A673 (cell line): ENCODE measurements at regions not wholly inside any gene's neighbourhood (a gene's known extent, or its start where the extent isn't known, plus 50 kb on each side); places are given as distances from the start of the nearest gene placed in this dataset.

Experiments
- BruUV-seq: library from RNA; stranded (reverse); fragments of 400-500 nt; replicated peaks from 2 replicates; lab custom pipeline; 2021; lab: Mats Ljungman, UMichigan
- CTCF ChIA-PET: fragments of 300-600 bp; sonication (Branson Sonifier 250); formaldehyde crosslinking; loops from one replicate; lab custom pipeline; 2022; ENCODE audit warnings: antibody characterized with exemption; lab: Charles Lee
- POLR2A ChIA-PET: fragments of 300-600 bp; sonication (Branson Sonifier 250); formaldehyde crosslinking; loops from one replicate; lab custom pipeline; 2022; ENCODE audit warnings: antibody characterized with exemption; ENCODE audit not compliant: low non-redundant PET; lab: Charles Lee
- DNase-seq: peaks from one replicate; pipeline ENCODE4 v3.0.0-alpha.2; 2015; ENCODE audit warnings: low spot score
- H3K27ac ChIP-seq: fragments of 200-600 bp; sonication (generic); 2 replicates; pipeline ENCODE4 v1.5.1; 2016; ENCODE audit warnings: mixed run types, low read depth, mild to moderate bottlenecking, mixed read lengths, antibody characterized with exemption, low read length; ENCODE audit not compliant: poor library complexity, severe bottlenecking
- H3K27me3 ChIP-seq: fragments of 200-600 bp; sonication (generic); replicated peaks from 2 replicates; pipeline ENCODE4 v1.6.1; 2017; ENCODE audit warnings: mixed run types, low read depth, mild to moderate bottlenecking, mixed read lengths, antibody characterized with exemption, low read length; ENCODE audit not compliant: insufficient read depth, poor library complexity
- H3K36me3 ChIP-seq: fragments of 200-600 bp; sonication (generic); 2 replicates; pipeline ENCODE4 v1.6.1; 2016; ENCODE audit warnings: mixed run types, mild to moderate bottlenecking, mixed read lengths, antibody characterized with exemption, low read length; ENCODE audit not compliant: insufficient read depth, poor library complexity, severe bottlenecking
- H3K4me1 ChIP-seq: fragments of 200-600 bp; sonication (generic); 2 replicates; pipeline ENCODE4 v1.6.1; 2017; ENCODE audit warnings: mixed run types, mild to moderate bottlenecking, mixed read lengths, antibody characterized with exemption, low read length; ENCODE audit not compliant: insufficient read depth, poor library complexity, severe bottlenecking
- H3K4me3 ChIP-seq: fragments of 200-600 bp; sonication (generic); 2 replicates; pipeline ENCODE4 v1.5.1; 2016; ENCODE audit warnings: low read depth, mixed run types, mild to moderate bottlenecking, mixed read lengths, low read length; ENCODE audit not compliant: poor library complexity, severe bottlenecking
- H3K9me3 ChIP-seq: fragments of 200-600 bp; sonication (generic); 2 replicates; pipeline ENCODE4 v1.6.1; 2016; ENCODE audit warnings: mixed run types, low read depth, mild to moderate bottlenecking, mixed read lengths, antibody characterized with exemption, low read length; ENCODE audit not compliant: poor library complexity, severe bottlenecking
- EZH2 ChIP-seq: fragments of 200-600 bp; sonication (generic); IDR thresholded peaks from 2 replicates; pipeline ENCODE4 v1.6.1; 2017; ENCODE audit warnings: borderline replicate concordance, low read depth, mild to moderate bottlenecking, mixed read lengths, antibody characterized with exemption, low read length; ENCODE audit not compliant: poor library complexity, severe bottlenecking
- intact Hi-C: fragments of 100-400 bp; cut with micrococcal nuclease; formaldehyde crosslinking; loops from one replicate; pipeline ENCODE4 v1.10.0; 2022; ENCODE audit not compliant: unreplicated experiment
- TF ChIP-seq, protein P1 (sequence below): fragments of 300-800, 200-600 bp; sonication (generic); conservative IDR thresholded peaks from 2 replicates; pipeline ENCODE4 v1.5.1; 2017; ENCODE audit warnings: low read depth, mild to moderate bottlenecking, antibody characterized with exemption, low read length, moderate library complexity, mixed read lengths

GRCh38 chr2:215727507-215728503, 285.5 kb downstream of the MREG start:
- intact Hi-C loops = no loop called here
- DNase-seq = no peak
- peaks cover 6% of the 10 kb centered on the region for H3K4me1 ChIP-seq
- H3K27me3 ChIP-seq = no peaks in the 10 kb centered on the region
- TF ChIP-seq, protein P1, sequence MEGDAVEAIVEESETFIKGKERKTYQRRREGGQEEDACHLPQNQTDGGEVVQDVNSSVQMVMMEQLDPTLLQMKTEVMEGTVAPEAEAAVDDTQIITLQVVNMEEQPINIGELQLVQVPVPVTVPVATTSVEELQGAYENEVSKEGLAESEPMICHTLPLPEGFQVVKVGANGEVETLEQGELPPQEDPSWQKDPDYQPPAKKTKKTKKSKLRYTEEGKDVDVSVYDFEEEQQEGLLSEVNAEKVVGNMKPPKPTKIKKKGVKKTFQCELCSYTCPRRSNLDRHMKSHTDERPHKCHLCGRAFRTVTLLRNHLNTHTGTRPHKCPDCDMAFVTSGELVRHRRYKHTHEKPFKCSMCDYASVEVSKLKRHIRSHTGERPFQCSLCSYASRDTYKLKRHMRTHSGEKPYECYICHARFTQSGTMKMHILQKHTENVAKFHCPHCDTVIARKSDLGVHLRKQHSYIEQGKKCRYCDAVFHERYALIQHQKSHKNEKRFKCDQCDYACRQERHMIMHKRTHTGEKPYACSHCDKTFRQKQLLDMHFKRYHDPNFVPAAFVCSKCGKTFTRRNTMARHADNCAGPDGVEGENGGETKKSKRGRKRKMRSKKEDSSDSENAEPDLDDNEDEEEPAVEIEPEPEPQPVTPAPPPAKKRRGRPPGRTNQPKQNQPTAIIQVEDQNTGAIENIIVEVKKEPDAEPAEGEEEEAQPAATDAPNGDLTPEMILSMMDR = no peak
- TF ChIP-seq EZH2 = no peak
- H3K27ac ChIP-seq = no peak overlapping the region
- H3K4me3 ChIP-seq = no peak overlapping the region
- ChIA-PET CTCF (no interaction called here), POLR2A (no interaction called here)
- no peaks in the 10 kb centered on the region for H3K36me3 ChIP-seq
- H3K9me3 ChIP-seq = no peaks in the 10 kb centered on the region
- BruUV-seq = no TSS peak

DNA sequence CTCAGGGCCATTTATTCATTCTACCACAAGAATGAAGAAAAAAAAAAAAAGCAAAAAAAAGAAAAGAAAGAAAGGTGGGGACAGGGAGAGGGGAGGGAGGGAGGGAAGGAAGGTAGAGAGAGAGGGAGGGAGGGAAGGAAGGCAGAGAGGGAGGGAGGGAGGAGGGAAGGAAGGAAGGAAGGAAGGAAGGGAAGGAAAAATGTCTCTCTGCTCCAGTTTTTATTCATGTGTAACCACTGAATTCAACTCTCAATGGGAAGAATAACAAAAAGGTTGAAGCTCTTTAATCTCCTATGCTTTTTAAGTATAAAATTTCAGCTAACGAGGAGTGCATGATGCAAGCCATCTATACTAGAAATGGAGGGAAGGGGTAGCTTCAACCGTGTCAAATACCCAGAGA, 287.3 kb downstream of the MREG start:
- H3K4me1 ChIP-seq = peaks cover 8% of the 10 kb centered on the region
- no peak for TF ChIP-seq EZH2
- TF ChIP-seq, protein P1 = no peak
- no peak overlapping the region for H3K27ac ChIP-seq
- DNase-seq = no peak
- ChIA-PET CTCF (no interaction called here), POLR2A (no interaction called here)
- H3K4me3 ChIP-seq = no peak overlapping the region
- H3K9me3 ChIP-seq = no peaks in the 10 kb centered on the region
- no TSS peak for BruUV-seq
- no peaks in the 10 kb centered on the region for H3K27me3 ChIP-seq
- H3K36me3 ChIP-seq = no peaks in the 10 kb centered on the region
- intact Hi-C loops = no loop called here

- Histone ChIP-seq H3K9me3 (no peaks in the 10 kb centered on the region), H3K4me1 (peaks cover 8% of the 10 kb centered on the region), H3K27me3 (no peaks in the 10 kb centered on the region), H3K4me3 (no peak overlapping the region), H3K36me3 (no peaks in the 10 kb centered on the region), H3K27ac (no peak overlapping the region)
- intact Hi-C loops = no loop called here
- DNase-seq = no peak
- BruUV-seq = no TSS peak
- TF ChIP-seq, protein P1 = no peak
- TF ChIP-seq EZH2 = no peak
- POLR2A ChIA-PET = no interaction called here
- CTCF ChIA-PET = no interaction called here
Observed at GRCh38 chr2:215724146-215724545, 288.3 kb upstream of the FN1 start.
